Activated CD4-positive, alpha-beta T cell treated with anti-CD3 and anti-CD28 coated beads, Interleukin-2, amount 50 U/mL, for 48 hours (primary cell): ENCODE measurements at regions not wholly inside any gene's neighbourhood (a gene's known extent, or its start where the extent isn't known, plus 50 kb on each side); places are given as distances from the start of the nearest gene placed in this dataset.
"Not testable (repeated sequence)": the region's sequence is repeated elsewhere in the genome, so short reads cannot be mapped to it uniquely, and the experiment has no call there.

ENCODE experiments used
- DNase-seq, 2 experiments: peaks; one replicate each; pipeline ENCODE4 v3.0.0-alpha.2; 2020

- no peak for DNase-seq
Measured at GRCh38 chr3:4030624-4031023, 231.4 kb downstream of the LRRN1 start.

GRCh38 chr3:4033296-4033695 is 234.1 kb downstream of the LRRN1 start:
- no peak for DNase-seq

- DNase-seq, result no peak
Measured at GRCh38 chr3:4036046-4036445, 236.8 kb downstream of the LRRN1 start.

- no peak for DNase-seq
Measured at GRCh38 chr3:4038351-4038750, 239.1 kb downstream of the LRRN1 start.

- no peak for DNase-seq
Measured at GRCh38 chr3:4042070-4042469, 242.8 kb downstream of the LRRN1 start.

GRCh38 chr3:4042869-4043268 is 243.6 kb downstream of the LRRN1 start:
- no peak for DNase-seq

- DNase-seq, result no peak
Measured at GRCh38 chr3:4043867-4044575, 244.8 kb downstream of the LRRN1 start.

GRCh38 chr3:4044619-4045018 is 245.4 kb downstream of the LRRN1 start:
- DNase-seq, result no peak

GRCh38 chr3:4045756-4046155 is 246.5 kb downstream of the LRRN1 start:
- DNase-seq, result no peak

GRCh38 chr3:4047366-4047765 is 248.1 kb downstream of the LRRN1 start:
- DNase-seq, result no peak

- DNase-seq, result no peak
Measured at GRCh38 chr3:4052706-4053105, 250.5 kb upstream of the SETMAR start.

- no peak for DNase-seq
Measured at GRCh38 chr3:4053975-4054374, 249.2 kb upstream of the SETMAR start.

- no peak for DNase-seq
Measured at GRCh38 chr3:4060064-4060463, 243.1 kb upstream of the SETMAR start.

- no peak for DNase-seq
Measured at GRCh38 chr3:4060603-4061002, 242.6 kb upstream of the SETMAR start.

GRCh38 chr3:4061195-4061594 is 242.0 kb upstream of the SETMAR start:
- DNase-seq, result no peak

GRCh38 chr3:4061783-4062360 is 241.3 kb upstream of the SETMAR start:
- DNase-seq, result no peak

- DNase-seq, result no peak
Measured at GRCh38 chr3:4062621-4063020, 240.5 kb upstream of the SETMAR start.

- no peak for DNase-seq
Measured at GRCh38 chr3:4063916-4064574, 239.1 kb upstream of the SETMAR start.

GRCh38 chr3:4065085-4065484 is 238.1 kb upstream of the SETMAR start:
- DNase-seq, result no peak

GRCh38 chr3:4065554-4065953 is 237.6 kb upstream of the SETMAR start:
- DNase-seq, result no peak

- DNase-seq, result no peak
Measured at GRCh38 chr3:4067893-4068292, 235.3 kb upstream of the SETMAR start.

- no peak for DNase-seq
Measured at GRCh38 chr3:4069796-4070195, 233.4 kb upstream of the SETMAR start.

GRCh38 chr3:4071481-4072184 is 231.5 kb upstream of the SETMAR start:
- no peak for DNase-seq

GRCh38 chr3:4077278-4077677 is 225.9 kb upstream of the SETMAR start:
- not testable (repeated sequence) for DNase-seq
